CD4-positive, alpha-beta T cell treated with Interleukin-12 subunit alpha and Interleukin-12 subunit beta, for 1 hour (primary cell): ENCODE measurements at regions not wholly inside any gene's neighbourhood (a gene's known extent, or its start where the extent isn't known, plus 50 kb on each side); places are given as distances from the start of the nearest gene placed in this dataset.

Experiments
- DNase-seq: peaks from one replicate; pipeline ENCODE4 v3.0.0-alpha.2; 2020

DNA sequence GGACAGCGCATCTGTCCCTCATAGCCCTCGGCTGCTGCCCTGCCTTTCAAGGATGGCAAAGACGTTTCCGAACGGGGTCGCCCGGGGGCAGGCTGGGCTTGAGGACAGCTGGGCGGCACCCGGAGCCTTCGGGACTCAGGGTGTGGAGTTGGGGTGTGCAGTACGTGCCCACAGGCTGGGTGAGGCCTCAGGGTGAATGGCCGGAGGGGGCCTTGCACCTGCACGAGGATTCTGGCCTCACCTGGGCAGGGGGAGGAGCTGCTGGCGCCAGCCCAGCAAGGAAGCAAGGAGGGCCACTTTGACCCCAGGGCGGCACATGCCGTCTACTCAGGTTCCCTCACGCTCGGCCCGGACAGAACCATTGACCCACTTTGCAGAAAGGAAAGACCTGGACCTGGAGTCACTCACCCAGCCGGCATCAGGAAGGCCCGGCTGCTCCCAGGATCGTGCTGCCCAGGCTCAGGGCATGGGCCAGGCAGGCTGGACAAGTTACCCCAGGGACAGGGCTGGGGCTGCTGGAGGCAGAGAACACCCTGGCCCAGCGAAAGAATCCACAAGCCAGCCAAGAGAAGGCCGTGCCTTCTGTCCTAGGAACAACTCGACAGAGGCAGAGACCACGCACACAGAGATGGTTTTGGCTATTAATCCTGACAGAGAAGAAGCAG is 65.1 kb upstream of the TTC34 start:
- DNase-seq: no peak

DNA sequence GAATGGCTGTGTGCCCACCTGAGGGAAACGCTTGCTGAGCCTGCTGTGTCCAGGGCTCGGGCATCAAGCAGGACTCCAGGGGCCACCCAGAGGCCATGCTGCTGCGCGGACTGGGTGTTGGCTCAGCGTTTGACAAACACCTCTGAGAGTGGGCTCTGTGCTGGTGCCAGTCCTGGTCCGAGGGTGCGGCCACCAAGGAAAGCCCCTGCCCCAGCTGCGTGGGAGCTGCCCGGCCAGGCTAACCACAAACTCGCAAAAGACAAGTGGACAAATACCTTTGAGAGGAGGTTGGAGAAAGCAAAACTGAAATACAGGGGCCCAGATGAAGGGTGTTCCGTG is 65.6 kb upstream of the TTC34 start:
- no peak for DNase-seq

GRCh38 chr1:2867861-2868260 is 66.4 kb upstream of the TTC34 start:
- no peak for DNase-seq

GRCh38 chr1:2868571-2869195 is 67.2 kb upstream of the TTC34 start:
- no peak for DNase-seq

DNA sequence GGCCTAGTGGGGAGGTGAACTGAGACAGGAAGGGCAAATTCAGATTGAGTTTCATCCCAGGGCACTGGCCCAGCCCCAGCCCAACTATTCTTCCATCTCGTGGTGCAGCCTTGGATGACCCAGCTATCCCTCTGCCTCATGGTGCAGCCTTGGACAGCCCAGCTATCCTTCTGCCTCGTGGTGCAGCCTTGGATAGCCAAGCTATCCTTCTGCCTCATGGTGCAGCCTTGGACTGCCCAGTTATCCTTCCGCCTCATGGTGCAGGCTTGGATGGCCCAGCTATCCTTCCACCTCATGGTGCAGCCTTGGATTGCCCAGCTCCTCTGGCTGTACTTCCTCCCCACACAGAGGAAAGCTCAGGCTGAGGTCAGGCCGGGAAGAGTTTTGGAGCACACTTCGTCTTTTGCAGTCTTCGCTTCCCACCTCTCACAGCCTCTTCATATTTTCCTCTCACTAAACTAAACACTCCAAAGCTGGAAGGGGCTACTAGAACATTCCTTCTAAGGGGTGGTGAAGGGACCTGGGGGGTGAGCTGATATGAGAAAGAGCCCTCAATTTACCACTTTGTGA is 69.8 kb upstream of the TTC34 start:
- DNase-seq: no peak

DNA sequence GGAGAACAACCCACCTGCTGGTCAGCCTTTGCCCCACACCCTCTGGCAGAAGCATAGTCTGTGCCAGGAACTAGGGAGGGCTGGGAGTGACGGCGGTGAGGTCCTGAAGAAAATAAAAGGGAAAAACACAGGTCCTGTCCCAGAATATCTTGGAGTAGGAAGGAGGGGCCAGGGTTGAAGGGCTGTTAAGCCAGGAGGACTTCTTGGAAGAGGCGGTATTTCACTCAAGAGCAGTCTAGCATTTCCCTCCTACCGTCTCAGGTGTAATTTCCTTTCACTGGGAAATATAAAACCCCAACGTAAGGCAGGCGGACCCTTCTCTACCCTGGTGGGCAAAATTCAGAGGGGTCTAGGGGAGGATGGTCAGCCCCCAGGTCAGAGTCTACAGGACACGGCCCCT is 72.7 kb upstream of the TTC34 start:
- no peak for DNase-seq

DNA sequence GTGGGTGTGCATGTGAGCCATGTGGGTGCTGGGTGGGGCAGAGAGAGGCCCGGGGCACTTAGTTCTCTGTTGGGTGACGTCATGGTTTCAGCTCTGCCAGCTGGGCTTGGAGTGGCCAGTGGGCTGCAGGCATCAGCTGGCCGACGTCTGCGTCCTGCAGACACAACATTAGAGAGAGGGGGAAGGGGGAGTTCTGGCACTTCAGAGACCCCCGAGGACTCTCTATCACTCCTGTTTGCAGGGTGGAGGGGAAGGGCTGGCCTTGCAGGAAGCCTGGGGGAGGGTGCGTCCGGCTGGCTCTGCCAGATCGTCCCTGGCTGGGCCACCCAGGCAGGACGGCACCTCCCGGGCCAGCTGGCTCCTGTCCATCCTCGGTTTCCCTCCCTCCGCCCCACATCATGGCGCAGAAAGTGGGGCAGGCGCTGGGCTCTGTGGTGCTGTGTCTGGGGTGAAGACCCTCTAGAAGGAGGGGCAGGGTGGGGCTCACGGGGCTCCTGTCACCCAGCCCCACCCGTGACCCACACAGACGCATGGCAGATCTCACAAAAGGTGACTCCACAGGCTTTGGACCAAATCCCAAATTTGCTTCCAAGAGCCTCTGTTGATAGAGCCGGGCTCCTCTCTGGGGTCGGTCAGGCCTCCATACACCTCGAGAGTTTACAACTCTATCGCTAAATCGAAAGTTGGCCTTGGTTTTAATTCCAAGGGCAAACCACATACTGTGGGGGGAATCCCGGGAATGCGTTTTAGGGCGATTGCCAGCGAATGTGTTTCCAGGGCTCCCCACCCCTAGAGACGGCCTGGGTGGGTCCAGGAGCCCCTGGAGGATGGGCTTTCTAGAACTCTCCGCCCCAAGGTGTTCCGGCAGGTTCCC is 73.4 kb upstream of the TTC34 start:
- DNase-seq: no peak

DNA sequence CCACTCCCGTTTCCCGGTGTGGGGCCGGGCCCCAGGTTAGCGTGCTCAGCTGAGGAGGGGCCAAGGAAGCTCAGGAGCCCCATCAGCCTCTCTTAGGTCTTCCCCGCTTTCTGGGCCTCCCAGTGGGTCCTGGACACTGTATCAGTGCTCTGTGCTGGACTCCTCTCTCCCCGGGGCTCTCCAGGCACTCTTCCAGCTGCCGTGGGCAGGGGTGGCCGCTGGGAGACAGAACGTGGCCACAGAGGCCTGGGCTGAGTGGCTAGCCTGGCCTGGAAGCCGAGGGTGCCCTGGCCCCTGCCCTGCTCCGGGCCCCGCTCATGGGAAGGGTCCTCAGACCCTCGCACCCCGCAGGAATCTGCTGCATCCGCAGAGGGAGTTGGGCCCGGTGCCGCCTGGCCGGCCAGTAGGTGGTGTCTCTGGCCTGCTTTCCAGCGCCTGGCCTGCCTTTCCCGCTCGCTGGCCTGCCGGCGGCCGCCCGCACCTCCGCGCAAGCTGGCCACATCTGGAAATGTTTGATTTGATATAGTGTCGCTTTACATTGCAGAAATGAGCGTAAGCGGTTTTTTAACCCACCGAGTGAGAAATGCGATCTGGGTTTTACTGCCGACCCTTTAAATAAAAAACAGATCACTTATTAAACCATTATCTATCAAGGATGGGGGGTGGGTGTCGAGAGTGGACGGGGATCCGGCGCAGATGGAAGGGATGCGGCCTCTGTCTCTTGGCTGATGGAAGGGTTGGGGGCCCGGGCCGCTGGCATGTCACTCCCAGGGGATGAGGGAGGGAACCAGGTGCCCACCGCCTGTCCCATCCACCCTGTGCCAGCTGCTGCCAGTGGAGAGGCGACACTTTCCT is 74.4 kb upstream of the TTC34 start:
- no peak for DNase-seq

GRCh38 chr1:2876846-2877245 is 75.4 kb upstream of the TTC34 start:
- DNase-seq: no peak

- no peak for DNase-seq
Observed at GRCh38 chr1:2877391-2877790, 75.9 kb upstream of the TTC34 start.

DNA sequence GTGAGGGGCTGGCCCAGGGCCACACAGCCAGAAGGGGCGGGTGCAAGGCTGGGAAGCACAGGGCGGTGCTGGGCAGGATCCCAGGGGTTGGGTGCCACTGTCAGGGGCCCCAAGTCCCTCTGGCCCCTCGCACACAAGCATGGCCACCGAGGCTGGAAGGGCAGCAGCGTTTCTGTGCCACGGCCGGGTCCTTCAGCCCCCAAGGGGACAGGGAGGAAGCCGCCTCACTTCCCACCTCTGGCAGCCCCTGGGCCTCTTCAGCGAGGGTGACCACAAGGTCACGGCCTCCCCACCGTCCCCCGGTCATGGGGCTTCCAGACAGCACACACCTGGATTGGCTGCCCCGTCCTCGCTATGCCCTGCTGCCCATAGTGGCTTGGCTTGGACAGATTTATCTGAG is 77.1 kb upstream of the TTC34 start:
- DNase-seq: no peak

GRCh38 chr1:2879026-2879425 is 77.5 kb upstream of the TTC34 start:
- DNase-seq: no peak

DNA sequence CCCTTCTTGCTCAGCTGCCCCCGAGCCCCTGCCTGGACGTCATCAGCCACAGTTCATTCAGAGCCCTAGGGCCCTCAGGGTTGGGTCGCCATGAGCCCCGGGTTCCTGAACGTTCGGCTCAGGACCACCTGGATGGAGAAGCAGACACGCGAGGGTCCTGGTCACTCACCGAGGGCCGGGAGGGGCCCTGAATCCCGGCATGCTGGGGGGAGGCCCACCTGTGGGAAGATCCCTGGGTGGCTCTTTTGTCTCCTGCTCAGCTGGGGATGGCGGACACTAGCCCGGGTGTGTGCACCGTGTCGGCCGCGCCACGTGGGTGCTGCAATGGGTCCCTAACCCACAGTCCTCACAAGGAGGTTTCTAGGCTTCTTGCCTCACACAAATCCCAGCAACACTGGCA is 78.1 kb upstream of the TTC34 start:
- no peak for DNase-seq

- no peak for DNase-seq
Observed at GRCh38 chr1:2880086-2880485, 78.6 kb upstream of the TTC34 start.

DNA sequence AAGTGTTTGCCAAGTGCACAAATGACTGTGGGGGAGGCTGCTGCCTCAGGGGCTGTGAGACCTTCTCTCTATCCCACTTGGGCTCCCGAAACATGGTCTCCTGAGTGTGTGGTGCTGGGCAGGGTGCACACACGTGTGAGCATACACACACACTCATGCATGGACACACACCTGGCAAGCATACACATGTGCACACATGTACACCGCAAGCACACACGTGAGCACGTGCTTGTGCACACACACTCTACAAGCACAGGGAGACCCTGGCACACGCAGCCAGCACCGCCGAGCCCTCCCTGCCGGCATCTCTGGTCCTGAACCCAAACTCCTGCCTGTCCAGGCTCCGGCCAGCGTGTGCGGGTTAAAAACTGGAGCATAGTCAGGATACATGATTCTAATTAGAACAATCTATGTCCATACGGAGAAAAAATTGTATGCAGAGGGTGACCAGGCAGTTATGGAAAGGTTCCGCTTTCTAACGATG is 79.4 kb upstream of the TTC34 start:
- DNase-seq: no peak

- DNase-seq: no peak
Observed at GRCh38 chr1:2881556-2881955, 80.1 kb upstream of the TTC34 start.

- DNase-seq: no peak
Observed at GRCh38 chr1:2882966-2883696, 81.6 kb upstream of the TTC34 start.

- DNase-seq: no peak
Observed at GRCh38 chr1:2885001-2885400, 83.5 kb upstream of the TTC34 start.

DNA sequence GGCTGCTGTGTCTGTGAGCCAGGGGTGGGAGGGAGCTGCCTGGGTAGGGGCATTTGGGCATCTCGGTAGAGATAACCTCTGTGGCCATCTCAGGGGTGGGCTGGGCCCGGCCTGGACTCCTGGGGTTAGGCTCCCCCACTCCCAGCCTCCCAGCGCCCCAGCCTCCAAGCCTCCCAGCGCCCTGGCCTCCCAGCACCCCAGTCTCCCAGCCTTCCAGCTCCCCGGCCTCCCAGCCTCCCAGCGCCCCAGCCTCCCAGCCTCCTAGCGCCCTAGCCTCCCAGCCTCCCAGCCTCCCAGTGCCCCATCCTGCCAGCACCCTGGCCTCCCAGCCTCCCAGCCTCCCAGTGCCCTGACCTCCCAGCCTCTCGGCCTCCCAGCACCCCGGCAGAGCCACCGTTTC is 85.1 kb upstream of the TTC34 start:
- no peak for DNase-seq

- no peak for DNase-seq
Observed at GRCh38 chr1:2887941-2888855, 86.7 kb upstream of the TTC34 start.
